NCI-H226 (cell line): ENCODE measurements at regions not wholly inside any gene's neighbourhood (a gene's known extent, or its start where the extent isn't known, plus 50 kb on each side); places are given as distances from the start of the nearest gene placed in this dataset.

Source experiments
- DNase-seq: peaks from one replicate; pipeline ENCODE4 v3.0.0-alpha.2; 2015

- no peak for DNase-seq
Observed at GRCh38 chr6:164006459-164006858, 591.9 kb downstream of the QKI start.

- DNase-seq = no peak
Observed at GRCh38 chr6:164005004-164005711, 590.6 kb downstream of the QKI start.

GRCh38 chr6:164000276-164000675 is 585.8 kb downstream of the QKI start:
- DNase-seq = no peak

DNA sequence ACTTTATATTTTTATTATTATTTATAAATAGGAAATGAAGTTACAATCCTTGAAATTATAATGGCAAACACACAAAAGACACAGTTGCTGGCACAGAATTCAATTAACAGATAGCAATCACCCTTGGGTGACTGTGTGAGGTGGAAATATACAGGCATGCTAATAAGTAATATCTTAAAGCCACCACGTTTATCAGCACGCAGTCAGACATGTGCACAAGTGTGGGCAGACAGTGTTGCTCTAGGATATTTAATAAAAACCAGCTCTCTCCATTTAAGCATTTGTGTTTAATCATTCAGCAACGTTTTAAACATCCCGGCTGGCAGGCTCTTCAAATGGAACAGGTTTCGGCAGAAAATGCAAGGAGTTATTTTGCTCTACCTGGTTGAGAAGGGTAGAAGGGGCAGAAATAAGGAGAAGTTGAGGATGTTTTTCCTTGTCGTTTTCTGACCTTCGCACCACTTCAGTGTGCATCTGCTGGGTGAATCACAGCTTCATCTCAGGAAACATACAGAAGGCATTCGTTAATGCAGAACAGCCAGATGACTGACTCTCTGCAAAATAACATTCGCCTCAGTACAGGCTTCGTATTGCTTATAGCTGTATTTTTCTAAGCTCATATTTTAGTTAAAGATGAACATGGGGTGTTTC is 585.1 kb downstream of the QKI start:
- no peak for DNase-seq

GRCh38 chr6:163998496-163998895 is 584.0 kb downstream of the QKI start:
- DNase-seq = no peak

DNA sequence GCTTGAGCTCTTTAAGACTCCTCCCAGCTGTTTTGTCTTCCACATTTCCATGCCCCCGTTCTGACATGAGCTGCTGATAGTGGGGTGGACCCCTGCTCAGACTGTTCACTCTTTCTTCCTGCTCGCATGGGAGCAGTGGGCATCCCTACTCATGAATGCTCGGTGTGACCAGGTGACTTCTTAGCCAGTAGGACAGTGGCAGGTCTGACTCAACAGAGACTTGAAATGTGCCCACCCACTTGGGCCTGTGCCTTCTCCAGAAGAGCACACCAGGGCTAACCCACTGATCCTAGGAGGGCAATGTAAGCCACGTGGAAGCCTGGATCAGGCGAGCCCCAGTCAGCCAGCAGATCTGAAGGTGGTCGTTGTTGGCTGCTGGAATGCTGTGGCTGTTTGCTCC is 582.0 kb downstream of the QKI start:
- DNase-seq = no peak

DNA sequence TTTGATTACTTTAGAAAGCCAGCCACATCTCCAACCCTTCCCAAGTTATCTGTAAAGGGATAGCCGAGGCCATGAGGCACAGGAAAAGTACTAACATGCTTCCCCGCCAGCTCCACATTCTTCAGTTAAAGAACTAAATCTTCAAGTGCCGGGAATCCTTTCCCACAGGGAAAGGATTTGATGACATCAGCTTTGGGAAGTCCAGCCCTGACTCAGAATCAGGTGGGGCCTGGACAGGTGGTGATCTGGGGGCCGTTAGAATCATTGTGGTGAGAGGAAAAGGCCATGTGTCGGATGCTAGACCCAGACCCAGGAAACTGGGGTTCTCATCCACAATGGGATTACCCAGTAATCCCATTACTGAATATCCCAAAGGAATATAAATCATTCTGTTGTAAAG is 580.0 kb downstream of the QKI start:
- DNase-seq = no peak

DNA sequence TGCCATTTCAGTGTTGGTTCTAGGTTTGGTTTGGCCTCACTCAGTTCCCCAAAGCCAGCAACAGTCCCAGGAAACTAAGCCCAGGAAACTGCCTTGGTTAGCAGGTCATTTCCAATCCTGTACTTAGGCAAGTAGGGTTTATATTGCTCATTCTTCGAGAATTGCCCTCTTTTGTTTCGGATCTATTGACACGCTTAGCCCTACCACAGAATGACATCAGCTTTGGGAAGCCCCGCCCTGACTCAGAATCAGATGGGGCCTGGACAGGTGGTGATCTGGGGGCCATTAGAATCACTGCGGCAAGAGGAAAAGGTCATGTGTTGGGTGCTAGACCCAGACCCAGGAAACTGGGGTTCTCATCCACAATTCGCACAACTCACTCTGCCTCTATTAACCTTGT is 578.2 kb downstream of the QKI start:
- no peak for DNase-seq

DNA sequence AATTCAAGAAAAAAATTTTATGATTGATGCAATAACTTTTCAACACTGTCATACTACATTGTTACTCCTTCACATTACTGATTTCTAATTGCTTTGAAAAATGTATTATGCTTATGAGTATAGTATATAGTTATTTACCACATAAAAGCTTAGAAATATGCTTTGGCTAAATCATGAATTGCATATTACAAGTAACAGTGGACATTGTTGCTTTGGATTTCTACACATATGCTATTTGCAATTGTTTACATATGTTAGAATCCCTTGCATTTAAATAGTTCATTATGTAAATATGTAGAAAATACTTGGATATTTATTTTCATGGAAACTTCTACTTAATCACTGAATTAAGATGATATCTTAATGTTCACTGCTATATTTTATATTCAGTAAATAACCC is 577.5 kb downstream of the QKI start:
- DNase-seq = no peak

- DNase-seq = no peak
Observed at GRCh38 chr6:163991321-163991720, 576.8 kb downstream of the QKI start.

DNA sequence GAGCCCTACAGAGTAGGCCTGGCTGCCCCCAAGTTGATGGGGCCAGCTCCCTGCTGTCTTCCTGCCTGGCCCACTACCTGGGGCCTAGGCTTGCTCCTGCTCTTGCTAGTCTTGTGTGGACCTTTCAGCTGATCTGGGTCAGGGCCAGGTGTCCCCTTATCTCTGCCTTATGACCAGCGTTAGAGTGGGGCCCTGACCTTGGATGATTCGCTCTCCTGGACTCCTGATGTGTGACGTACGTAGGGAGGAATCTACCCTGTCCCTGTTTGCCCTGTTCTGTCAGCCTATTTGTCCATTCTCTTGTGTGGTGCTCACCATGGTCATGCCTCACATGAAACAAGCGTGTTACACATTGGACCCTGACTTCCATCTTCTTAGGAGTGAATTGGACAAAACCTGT is 571.8 kb downstream of the QKI start:
- DNase-seq = no peak

GRCh38 chr6:163985710-163986109 is 571.2 kb downstream of the QKI start:
- DNase-seq = no peak

- no peak for DNase-seq
Observed at GRCh38 chr6:163985040-163985439, 570.5 kb downstream of the QKI start.

GRCh38 chr6:163984124-163984936 is 569.8 kb downstream of the QKI start:
- DNase-seq = no peak

- no peak for DNase-seq
Observed at GRCh38 chr6:163983679-163984078, 569.2 kb downstream of the QKI start.

GRCh38 chr6:163974322-163974721 is 559.8 kb downstream of the QKI start:
- no peak for DNase-seq

- no peak for DNase-seq
Observed at GRCh38 chr6:163971841-163972838, 557.6 kb downstream of the QKI start.

DNA sequence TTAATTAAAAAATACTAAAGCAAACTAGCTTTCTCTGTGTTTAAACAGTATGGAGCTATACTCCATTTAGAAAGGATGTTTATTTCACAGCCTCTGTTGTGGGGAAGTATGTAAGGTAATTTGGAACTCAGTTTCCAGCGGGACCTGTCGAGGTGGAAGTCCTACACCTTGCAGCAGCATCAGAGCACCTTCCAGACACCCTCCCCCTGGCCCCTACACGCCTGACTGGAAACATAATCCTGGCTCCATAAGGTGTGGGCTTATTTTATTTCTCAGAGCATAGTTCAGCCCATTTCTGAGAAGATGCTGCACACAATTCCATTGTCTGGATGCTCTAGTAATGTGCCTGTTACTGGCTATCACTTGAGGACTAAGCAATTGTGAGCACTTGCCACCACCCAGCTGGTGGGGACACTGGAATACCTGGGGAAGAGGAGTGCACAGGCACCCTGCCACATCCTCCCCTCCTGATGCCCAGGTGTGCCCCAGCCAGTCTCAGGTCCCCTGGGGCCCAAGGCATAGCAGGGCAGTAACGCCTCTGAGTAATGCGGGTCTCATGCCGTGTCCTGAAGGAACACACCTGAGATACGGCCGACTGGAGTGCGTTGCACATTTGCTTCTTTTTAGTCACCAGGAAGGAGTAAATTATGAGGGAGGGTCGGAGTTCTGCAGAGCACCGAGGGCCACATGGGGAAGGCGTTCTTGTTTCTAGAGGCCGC is 556.5 kb downstream of the QKI start:
- DNase-seq = no peak

- no peak for DNase-seq
Observed at GRCh38 chr6:163965426-163966348, 551.2 kb downstream of the QKI start.

DNA sequence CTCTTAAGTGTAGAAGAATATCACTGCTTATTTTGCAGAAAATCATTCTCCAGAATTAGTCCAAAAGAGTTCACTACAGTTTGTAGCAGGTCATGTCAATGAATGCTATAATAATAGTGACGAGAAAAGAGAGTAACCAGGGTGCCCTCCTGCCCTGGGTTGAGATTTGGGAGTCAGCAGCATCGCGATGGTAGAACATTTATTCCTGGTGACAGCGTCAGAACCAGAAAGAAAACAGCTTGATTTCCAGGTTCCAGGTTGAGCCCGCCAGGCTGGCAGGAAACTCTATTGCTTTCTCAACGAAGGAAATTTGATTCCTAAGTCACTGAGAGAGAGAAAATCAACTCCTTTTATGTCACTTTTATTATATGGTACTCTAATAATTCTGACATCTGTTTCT is 550.3 kb downstream of the QKI start:
- no peak for DNase-seq
